ENCODE measurements at regions not wholly inside any gene's neighbourhood (a gene's known extent, or its start where the extent isn't known, plus 50 kb on each side); places are given as distances from the start of the nearest gene placed in this dataset.

DNA sequence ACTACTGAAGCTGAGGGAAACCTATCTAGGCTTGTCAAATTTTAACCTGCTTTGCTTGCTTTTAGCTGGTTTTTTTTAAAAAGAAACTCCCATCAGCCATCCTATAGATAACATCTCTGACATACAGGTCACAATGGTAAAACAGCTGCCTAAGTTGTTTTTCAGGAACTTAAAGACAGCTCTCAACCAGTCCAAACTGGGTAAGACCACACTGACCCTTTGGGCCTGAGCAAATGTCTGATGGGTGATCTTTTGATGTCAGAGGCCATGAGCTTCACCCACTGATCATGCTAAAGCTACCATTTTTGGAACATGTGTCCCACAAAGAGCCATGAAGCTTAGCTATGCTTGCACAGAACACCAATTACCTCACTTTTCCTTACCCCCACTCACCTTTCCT is 50.0 kb upstream of the TANC1 start:
- TF ChIP-seq, protein P1, sequence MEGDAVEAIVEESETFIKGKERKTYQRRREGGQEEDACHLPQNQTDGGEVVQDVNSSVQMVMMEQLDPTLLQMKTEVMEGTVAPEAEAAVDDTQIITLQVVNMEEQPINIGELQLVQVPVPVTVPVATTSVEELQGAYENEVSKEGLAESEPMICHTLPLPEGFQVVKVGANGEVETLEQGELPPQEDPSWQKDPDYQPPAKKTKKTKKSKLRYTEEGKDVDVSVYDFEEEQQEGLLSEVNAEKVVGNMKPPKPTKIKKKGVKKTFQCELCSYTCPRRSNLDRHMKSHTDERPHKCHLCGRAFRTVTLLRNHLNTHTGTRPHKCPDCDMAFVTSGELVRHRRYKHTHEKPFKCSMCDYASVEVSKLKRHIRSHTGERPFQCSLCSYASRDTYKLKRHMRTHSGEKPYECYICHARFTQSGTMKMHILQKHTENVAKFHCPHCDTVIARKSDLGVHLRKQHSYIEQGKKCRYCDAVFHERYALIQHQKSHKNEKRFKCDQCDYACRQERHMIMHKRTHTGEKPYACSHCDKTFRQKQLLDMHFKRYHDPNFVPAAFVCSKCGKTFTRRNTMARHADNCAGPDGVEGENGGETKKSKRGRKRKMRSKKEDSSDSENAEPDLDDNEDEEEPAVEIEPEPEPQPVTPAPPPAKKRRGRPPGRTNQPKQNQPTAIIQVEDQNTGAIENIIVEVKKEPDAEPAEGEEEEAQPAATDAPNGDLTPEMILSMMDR (IDR thresholded peaks at IDR 0.05), result no peak
- TF ChIP-seq POLR2A (IDR thresholded peaks at IDR 0.05), result no peak

Measured in uterus (tissue), 2 donors.